ENCODE measurements at regions not wholly inside any gene's neighbourhood (a gene's known extent, or its start where the extent isn't known, plus 50 kb on each side); places are given as distances from the start of the nearest gene placed in this dataset.

DNA sequence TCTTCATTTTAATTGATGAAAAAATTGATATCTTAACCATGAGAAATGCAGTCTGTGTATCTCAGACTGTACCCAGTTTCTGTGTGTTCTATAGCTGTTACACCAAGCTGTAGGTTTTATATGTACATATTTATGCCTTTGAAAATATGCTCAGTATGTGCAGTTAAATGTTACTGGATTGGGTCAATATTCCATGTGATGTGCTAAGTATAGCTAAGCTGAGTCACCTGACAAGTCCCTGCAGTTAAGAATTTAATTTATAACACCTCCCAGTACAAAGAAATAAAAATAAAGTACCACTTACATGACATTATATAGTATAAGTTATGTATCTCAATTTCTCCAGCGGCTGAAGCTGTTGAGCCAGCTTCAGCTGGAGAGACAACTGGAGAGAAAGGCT, 984.0 kb downstream of the GALC start:
- no peak for TF ChIP-seq POLR2AphosphoS5 (IDR thresholded peaks at IDR 0.05; ENCODE audit: low read depth, low read length)
- TF ChIP-seq, protein P1, sequence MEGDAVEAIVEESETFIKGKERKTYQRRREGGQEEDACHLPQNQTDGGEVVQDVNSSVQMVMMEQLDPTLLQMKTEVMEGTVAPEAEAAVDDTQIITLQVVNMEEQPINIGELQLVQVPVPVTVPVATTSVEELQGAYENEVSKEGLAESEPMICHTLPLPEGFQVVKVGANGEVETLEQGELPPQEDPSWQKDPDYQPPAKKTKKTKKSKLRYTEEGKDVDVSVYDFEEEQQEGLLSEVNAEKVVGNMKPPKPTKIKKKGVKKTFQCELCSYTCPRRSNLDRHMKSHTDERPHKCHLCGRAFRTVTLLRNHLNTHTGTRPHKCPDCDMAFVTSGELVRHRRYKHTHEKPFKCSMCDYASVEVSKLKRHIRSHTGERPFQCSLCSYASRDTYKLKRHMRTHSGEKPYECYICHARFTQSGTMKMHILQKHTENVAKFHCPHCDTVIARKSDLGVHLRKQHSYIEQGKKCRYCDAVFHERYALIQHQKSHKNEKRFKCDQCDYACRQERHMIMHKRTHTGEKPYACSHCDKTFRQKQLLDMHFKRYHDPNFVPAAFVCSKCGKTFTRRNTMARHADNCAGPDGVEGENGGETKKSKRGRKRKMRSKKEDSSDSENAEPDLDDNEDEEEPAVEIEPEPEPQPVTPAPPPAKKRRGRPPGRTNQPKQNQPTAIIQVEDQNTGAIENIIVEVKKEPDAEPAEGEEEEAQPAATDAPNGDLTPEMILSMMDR (IDR thresholded peaks at IDR 0.05) = no peak

Data from Panc1 (cell line).